ENCODE measurements at regions not wholly inside any gene's neighbourhood (a gene's known extent, or its start where the extent isn't known, plus 50 kb on each side); places are given as distances from the start of the nearest gene placed in this dataset.

- TF ChIP-seq CTCF (conservative IDR thresholded peaks at IDR 0.05; ENCODE audit: low read length): no peak
- no peak overlapping the region for H3K4me3 ChIP-seq (ENCODE audit: low read length)
- DNase-seq (ENCODE audit: low read depth): peak; percentile 21
These were observed 213.7 kb upstream of the ARL4C start for GRCh38 chr2:234710587-234710986.

- TF ChIP-seq CTCF (conservative IDR thresholded peaks at IDR 0.05; ENCODE audit: low read length): no peak
- no peak for DNase-seq (ENCODE audit: low read depth)
These were observed 213.2 kb upstream of the ARL4C start for GRCh38 chr2:234710066-234710465.

GRCh38 chr2:234708717-234709116, 211.8 kb upstream of the ARL4C start:
- H3K4me3 ChIP-seq (ENCODE audit: low read length): no peak overlapping the region
- no peak for DNase-seq (ENCODE audit: low read depth)
- no peak for TF ChIP-seq CTCF (conservative IDR thresholded peaks at IDR 0.05; ENCODE audit: low read length)

More at GRCh38 chr2:234710066-234710465, 213.2 kb upstream of the ARL4C start:
- H3K4me3 ChIP-seq (ENCODE audit: low read length): no peak overlapping the region

GRCh38 chr2:234708091-234708683, 211.3 kb upstream of the ARL4C start:
- no peak for TF ChIP-seq CTCF (conservative IDR thresholded peaks at IDR 0.05; ENCODE audit: low read length)
- peak; percentile 63 for DNase-seq (ENCODE audit: low read depth)
- H3K4me3 ChIP-seq (ENCODE audit: low read length): no peak overlapping the region

- TF ChIP-seq CTCF (conservative IDR thresholded peaks at IDR 0.05; ENCODE audit: low read length): no peak
- no peak for DNase-seq (ENCODE audit: low read depth)
- H3K4me3 ChIP-seq (ENCODE audit: low read length): no peak overlapping the region
These were observed 209.2 kb upstream of the ARL4C start for GRCh38 chr2:234706086-234706485.

- H3K4me3 ChIP-seq (ENCODE audit: low read length): no peak overlapping the region
- DNase-seq (ENCODE audit: low read depth): peak; percentile 42
- TF ChIP-seq CTCF (conservative IDR thresholded peaks at IDR 0.05; ENCODE audit: low read length): no peak
These were observed 208.2 kb upstream of the ARL4C start for GRCh38 chr2:234705108-234705507.

GRCh38 chr2:234703258-234703657, 206.4 kb upstream of the ARL4C start:
- no peak overlapping the region for H3K4me3 ChIP-seq (ENCODE audit: low read length)
- no peak for DNase-seq (ENCODE audit: low read depth)
- TF ChIP-seq CTCF (conservative IDR thresholded peaks at IDR 0.05; ENCODE audit: low read length): no peak
